ENCODE measurements at regions not wholly inside any gene's neighbourhood (a gene's known extent, or its start where the extent isn't known, plus 50 kb on each side); places are given as distances from the start of the nearest gene placed in this dataset.

DNA sequence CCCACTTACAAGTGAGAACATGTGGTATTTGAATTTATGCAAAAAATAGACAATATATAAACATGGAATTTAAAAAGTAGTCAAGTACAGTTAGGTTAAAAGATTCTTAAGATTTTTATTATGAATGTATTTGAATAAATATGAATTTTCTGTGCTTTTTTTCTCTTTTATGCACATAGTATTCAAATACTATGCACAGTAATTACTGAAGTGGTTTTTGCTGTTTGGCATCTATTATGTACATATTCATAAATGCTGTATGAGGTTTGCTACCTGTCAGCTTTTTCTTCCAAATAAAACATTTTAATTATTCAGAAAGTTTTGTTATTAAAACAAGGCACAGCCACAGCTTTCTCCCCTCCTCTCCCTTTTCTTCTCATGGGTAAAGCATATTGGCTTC lies 1272.7 kb downstream of the NSUN3 start:
- DNase-seq (ENCODE audit: low spot score): no peak
- H3K36me3 ChIP-seq (ENCODE audit: insufficient read depth, low read length, poor library complexity, severe bottlenecking): no peaks in the 10 kb centered on the region
- TF ChIP-seq EZH2 (IDR thresholded peaks at IDR 0.05; ENCODE audit: borderline replicate concordance, low read depth, low read length, poor library complexity, severe bottlenecking): no peak
- TF ChIP-seq, protein P1, sequence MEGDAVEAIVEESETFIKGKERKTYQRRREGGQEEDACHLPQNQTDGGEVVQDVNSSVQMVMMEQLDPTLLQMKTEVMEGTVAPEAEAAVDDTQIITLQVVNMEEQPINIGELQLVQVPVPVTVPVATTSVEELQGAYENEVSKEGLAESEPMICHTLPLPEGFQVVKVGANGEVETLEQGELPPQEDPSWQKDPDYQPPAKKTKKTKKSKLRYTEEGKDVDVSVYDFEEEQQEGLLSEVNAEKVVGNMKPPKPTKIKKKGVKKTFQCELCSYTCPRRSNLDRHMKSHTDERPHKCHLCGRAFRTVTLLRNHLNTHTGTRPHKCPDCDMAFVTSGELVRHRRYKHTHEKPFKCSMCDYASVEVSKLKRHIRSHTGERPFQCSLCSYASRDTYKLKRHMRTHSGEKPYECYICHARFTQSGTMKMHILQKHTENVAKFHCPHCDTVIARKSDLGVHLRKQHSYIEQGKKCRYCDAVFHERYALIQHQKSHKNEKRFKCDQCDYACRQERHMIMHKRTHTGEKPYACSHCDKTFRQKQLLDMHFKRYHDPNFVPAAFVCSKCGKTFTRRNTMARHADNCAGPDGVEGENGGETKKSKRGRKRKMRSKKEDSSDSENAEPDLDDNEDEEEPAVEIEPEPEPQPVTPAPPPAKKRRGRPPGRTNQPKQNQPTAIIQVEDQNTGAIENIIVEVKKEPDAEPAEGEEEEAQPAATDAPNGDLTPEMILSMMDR (conservative IDR thresholded peaks at IDR 0.05; ENCODE audit: low read depth, low read length): no peak
- no peaks in the 10 kb centered on the region for H3K27me3 ChIP-seq (replicated peaks; ENCODE audit: insufficient read depth, low read depth, low read length, poor library complexity)
- H3K4me3 ChIP-seq (ENCODE audit: low read depth, low read length, poor library complexity, severe bottlenecking): no peak overlapping the region
- no TSS peak for BruUV-seq (replicated peaks)
- ChIA-PET CTCF (no interaction called here), POLR2A (ENCODE audit: low non-redundant PET) (no interaction called here)
- peaks cover 33% of the 10 kb centered on the region for H3K9me3 ChIP-seq (ENCODE audit: low read depth, low read length, poor library complexity, severe bottlenecking)
- H3K27ac ChIP-seq (ENCODE audit: low read depth, low read length, poor library complexity, severe bottlenecking): no peak overlapping the region
- intact Hi-C loops (cut with micrococcal nuclease; ENCODE audit: unreplicated experiment): no loop called here
- no peaks in the 10 kb centered on the region for H3K4me1 ChIP-seq (ENCODE audit: insufficient read depth, low read length, poor library complexity, severe bottlenecking)

DNA sequence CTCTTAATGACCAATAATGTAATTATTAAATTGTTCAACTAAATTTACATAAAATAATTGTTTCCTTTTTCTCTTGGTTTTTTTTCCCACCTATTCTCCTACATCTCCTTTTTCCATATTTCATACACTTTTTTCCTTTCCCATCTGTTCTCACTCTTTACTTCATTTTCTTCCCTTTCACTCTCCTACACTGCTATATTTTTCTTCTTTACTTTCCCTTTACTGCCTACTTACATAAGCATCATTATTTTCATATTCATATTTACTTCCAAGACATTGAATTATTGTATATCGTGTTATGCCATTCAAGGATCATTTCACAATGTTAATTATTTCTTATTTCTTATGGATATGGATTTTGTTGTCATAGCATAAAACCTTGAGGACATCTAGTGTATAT lies 1275.6 kb downstream of the NSUN3 start:
- CTCF ChIA-PET: no interaction called here
- DNase-seq (ENCODE audit: low spot score): no peak
- BruUV-seq (replicated peaks): no TSS peak

DNA sequence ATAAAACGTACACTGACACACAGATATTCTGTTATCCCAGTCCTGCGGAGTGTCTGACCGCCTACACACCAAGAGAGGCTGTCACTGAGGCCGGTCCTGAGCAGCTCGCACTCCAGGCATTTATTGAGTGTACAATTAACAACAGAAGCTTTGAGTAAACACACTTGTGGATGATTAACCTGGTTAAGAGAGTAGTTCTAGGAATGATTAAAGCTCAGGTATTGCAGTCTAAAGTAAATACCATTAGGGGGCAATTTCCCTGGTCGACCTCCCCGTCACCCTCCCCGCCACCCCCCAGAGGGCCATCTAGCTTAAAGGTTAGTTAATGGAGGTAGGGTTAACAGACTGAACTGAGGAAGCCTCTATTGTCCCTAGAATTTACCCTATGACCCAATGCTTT lies 1278.5 kb downstream of the NSUN3 start:
- H3K27me3 ChIP-seq (replicated peaks; ENCODE audit: insufficient read depth, low read depth, low read length, poor library complexity): no peaks in the 10 kb centered on the region
- no peak for DNase-seq (ENCODE audit: low spot score)
- no peaks in the 10 kb centered on the region for H3K36me3 ChIP-seq (ENCODE audit: insufficient read depth, low read length, poor library complexity, severe bottlenecking)
- intact Hi-C loops (cut with micrococcal nuclease; ENCODE audit: unreplicated experiment): no loop called here
- POLR2A ChIA-PET (ENCODE audit: low non-redundant PET): no interaction called here
- no peak for TF ChIP-seq EZH2 (IDR thresholded peaks at IDR 0.05; ENCODE audit: borderline replicate concordance, low read depth, low read length, poor library complexity, severe bottlenecking)
- TF ChIP-seq, protein P1 (conservative IDR thresholded peaks at IDR 0.05; ENCODE audit: low read depth, low read length): no peak
- H3K27ac ChIP-seq (ENCODE audit: low read depth, low read length, poor library complexity, severe bottlenecking): no peak overlapping the region
- H3K9me3 ChIP-seq (ENCODE audit: low read depth, low read length, poor library complexity, severe bottlenecking): peaks cover 19% of the 10 kb centered on the region
- CTCF ChIA-PET: no interaction called here
- BruUV-seq (replicated peaks): no TSS peak
- H3K4me3 ChIP-seq (ENCODE audit: low read depth, low read length, poor library complexity, severe bottlenecking): no peak overlapping the region
- no peaks in the 10 kb centered on the region for H3K4me1 ChIP-seq (ENCODE audit: insufficient read depth, low read length, poor library complexity, severe bottlenecking)

More for the DNA sequence above, 1275.6 kb downstream of the NSUN3 start:
- Histone ChIP-seq H3K27ac (ENCODE audit: low read depth, low read length, poor library complexity, severe bottlenecking) (no peak overlapping the region), H3K4me1 (ENCODE audit: insufficient read depth, low read length, poor library complexity, severe bottlenecking) (no peaks in the 10 kb centered on the region), H3K9me3 (ENCODE audit: low read depth, low read length, poor library complexity, severe bottlenecking) (peaks cover 33% of the 10 kb centered on the region), H3K4me3 (ENCODE audit: low read depth, low read length, poor library complexity, severe bottlenecking) (no peak overlapping the region), H3K36me3 (ENCODE audit: insufficient read depth, low read length, poor library complexity, severe bottlenecking) (no peaks in the 10 kb centered on the region), H3K27me3 (replicated peaks; ENCODE audit: insufficient read depth, low read depth, low read length, poor library complexity) (no peaks in the 10 kb centered on the region)
- POLR2A ChIA-PET (ENCODE audit: low non-redundant PET): no interaction called here
- intact Hi-C loops (cut with micrococcal nuclease; ENCODE audit: unreplicated experiment): no loop called here
- TF ChIP-seq, protein P1 (conservative IDR thresholded peaks at IDR 0.05; ENCODE audit: low read depth, low read length): no peak
- TF ChIP-seq EZH2 (IDR thresholded peaks at IDR 0.05; ENCODE audit: borderline replicate concordance, low read depth, low read length, poor library complexity, severe bottlenecking): no peak

Measured in A673 (cell line).